ENCODE measurements at regions not wholly inside any gene's neighbourhood (a gene's known extent, or its start where the extent isn't known, plus 50 kb on each side); places are given as distances from the start of the nearest gene placed in this dataset.
A peak's percentile ranks its signal among the peaks of the same experiment; 100 is the strongest.

GRCh38 chr12:39048395-39048794 is 143.0 kb upstream of the CPNE8 start:
- no peak for ATAC-seq
- no peak for DNase-seq (ENCODE audit: low spot score)

- ATAC-seq (no peak), DNase-seq (ENCODE audit: low spot score) (no peak)
Measured at GRCh38 chr12:39047539-39048262, 142.3 kb upstream of the CPNE8 start.

GRCh38 chr12:39044754-39045153 is 139.4 kb upstream of the CPNE8 start:
- DNase-seq (ENCODE audit: low spot score) (no peak), ATAC-seq (no peak)

- ATAC-seq (no peak), DNase-seq (ENCODE audit: low spot score) (no peak)
Measured at GRCh38 chr12:39043424-39043822, 138.0 kb upstream of the CPNE8 start.

- no peak for ATAC-seq
Measured at GRCh38 chr12:39040275-39040674, 134.9 kb upstream of the CPNE8 start.

GRCh38 chr12:39037115-39037514 is 131.7 kb upstream of the CPNE8 start:
- DNase-seq (ENCODE audit: low spot score) (no peak), ATAC-seq (no peak)

More at GRCh38 chr12:39040275-39040674, 134.9 kb upstream of the CPNE8 start:
- no peak for DNase-seq (ENCODE audit: low spot score)

- ATAC-seq (no peak), DNase-seq (ENCODE audit: low spot score) (no peak)
Measured at GRCh38 chr12:39036105-39036504, 130.7 kb upstream of the CPNE8 start.

GRCh38 chr12:39033782-39034181 is 128.4 kb upstream of the CPNE8 start:
- DNase-seq (ENCODE audit: low spot score) (no peak), ATAC-seq (no peak)

GRCh38 chr12:39032448-39032847 is 127.1 kb upstream of the CPNE8 start:
- ATAC-seq, result no peak

GRCh38 chr12:39032034-39032433 is 126.6 kb upstream of the CPNE8 start:
- no peak for DNase-seq (ENCODE audit: low spot score)
- no peak for ATAC-seq

More at GRCh38 chr12:39032448-39032847, 127.1 kb upstream of the CPNE8 start:
- DNase-seq (ENCODE audit: low spot score), result no peak

- ATAC-seq, result no peak
- DNase-seq (ENCODE audit: low spot score), result no peak
Measured at GRCh38 chr12:39028382-39028781, 123.0 kb upstream of the CPNE8 start.

GRCh38 chr12:39012870-39013269 is 107.5 kb upstream of the CPNE8 start:
- ATAC-seq (no peak), DNase-seq (ENCODE audit: low spot score) (no peak)

GRCh38 chr12:39011166-39011565 is 105.8 kb upstream of the CPNE8 start:
- ATAC-seq (no peak), DNase-seq (ENCODE audit: low spot score) (no peak)

- DNase-seq (ENCODE audit: low spot score), result no peak
- no peak for ATAC-seq
Measured at GRCh38 chr12:39010406-39010805, 105.0 kb upstream of the CPNE8 start.

- ATAC-seq (no peak), DNase-seq (ENCODE audit: low spot score) (no peak)
Measured at GRCh38 chr12:39007619-39008018, 102.2 kb upstream of the CPNE8 start.

GRCh38 chr12:39006286-39006685 is 100.9 kb upstream of the CPNE8 start:
- no peak for ATAC-seq

GRCh38 chr12:39005671-39006070 is 100.3 kb upstream of the CPNE8 start:
- DNase-seq (ENCODE audit: low spot score) (no peak), ATAC-seq (no peak)

More at GRCh38 chr12:39006286-39006685, 100.9 kb upstream of the CPNE8 start:
- DNase-seq (ENCODE audit: low spot score), result no peak

GRCh38 chr12:39003541-39004155 is 98.3 kb upstream of the CPNE8 start:
- ATAC-seq, result peak; percentile 23
- DNase-seq (ENCODE audit: low spot score), result no peak

- DNase-seq (ENCODE audit: low spot score) (no peak), ATAC-seq (no peak)
Measured at GRCh38 chr12:39000370-39000769, 95.0 kb upstream of the CPNE8 start.

- ATAC-seq, result no peak
- DNase-seq (ENCODE audit: low spot score), result no peak
Measured at GRCh38 chr12:38998887-38999482, 93.6 kb upstream of the CPNE8 start.

GRCh38 chr12:38995249-38995648 is 89.9 kb upstream of the CPNE8 start:
- no peak for ATAC-seq
- DNase-seq (ENCODE audit: low spot score), result no peak

GRCh38 chr12:38985961-38986360 is 80.6 kb upstream of the CPNE8 start:
- ATAC-seq (no peak), DNase-seq (ENCODE audit: low spot score) (no peak)

All from left lobe of liver (tissue), 2 donors.